DMS53 treated with DMSO at 0.1 percent for 48 hours (cell line): ENCODE measurements at regions not wholly inside any gene's neighbourhood (a gene's known extent, or its start where the extent isn't known, plus 50 kb on each side); places are given as distances from the start of the nearest gene placed in this dataset.
"Not testable (repeated sequence)": the region's sequence is repeated elsewhere in the genome, so short reads cannot be mapped to it uniquely, and the experiment has no call there.

ENCODE experiments used
- DNase-seq: peaks from one replicate; lab custom pipeline; 2025; ENCODE audit not compliant: unreplicated experiment; lab: John Stamatoyannopoulos, UW

- DNase-seq, result no peak
Observed at GRCh38 chr6:121593011-121593641, 157.7 kb downstream of the GJA1 start.

DNA sequence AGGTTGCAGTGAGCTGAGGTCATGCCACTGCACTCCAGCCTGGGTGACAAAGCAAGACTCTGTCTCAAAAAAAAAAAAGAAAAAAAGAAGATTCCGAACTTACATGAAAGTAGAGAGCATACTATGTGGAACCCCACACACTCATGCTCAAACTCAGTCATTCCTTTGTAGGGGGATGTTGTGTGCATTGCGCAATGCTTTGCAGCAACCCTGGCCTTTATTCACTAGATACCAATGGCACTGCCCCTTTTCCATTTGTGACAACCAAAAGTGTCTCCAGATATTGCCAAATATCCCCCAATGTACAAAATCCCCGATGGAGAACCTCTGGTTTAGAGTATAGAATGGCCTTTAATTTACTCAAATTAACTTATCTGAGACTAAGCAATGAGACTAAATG lies 158.6 kb downstream of the GJA1 start:
- no peak for DNase-seq

- DNase-seq, result no peak
Observed at GRCh38 chr6:121595646-121596045, 160.2 kb downstream of the GJA1 start.

DNA sequence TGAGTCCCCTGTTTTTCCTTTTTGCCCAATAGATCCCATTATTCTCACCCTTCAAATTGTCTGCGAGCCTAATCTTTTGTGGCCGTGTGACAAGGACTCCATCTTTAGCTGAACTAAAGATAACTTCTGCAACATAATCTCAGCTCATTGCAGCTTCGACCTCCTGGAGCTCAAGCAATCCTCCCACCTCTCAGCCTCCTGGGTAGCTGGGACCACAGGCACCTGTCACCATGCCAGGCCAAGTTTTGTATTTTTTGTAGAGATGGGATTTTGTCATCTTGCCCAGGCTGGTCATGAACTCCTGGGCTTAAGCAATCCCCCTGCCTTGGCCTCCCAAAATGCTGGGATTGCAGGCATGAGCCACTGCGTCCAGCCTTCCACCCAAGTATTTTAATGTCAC lies 161.0 kb downstream of the GJA1 start:
- no peak for DNase-seq

- no peak for DNase-seq
Observed at GRCh38 chr6:121597654-121598053, 162.2 kb downstream of the GJA1 start.

DNA sequence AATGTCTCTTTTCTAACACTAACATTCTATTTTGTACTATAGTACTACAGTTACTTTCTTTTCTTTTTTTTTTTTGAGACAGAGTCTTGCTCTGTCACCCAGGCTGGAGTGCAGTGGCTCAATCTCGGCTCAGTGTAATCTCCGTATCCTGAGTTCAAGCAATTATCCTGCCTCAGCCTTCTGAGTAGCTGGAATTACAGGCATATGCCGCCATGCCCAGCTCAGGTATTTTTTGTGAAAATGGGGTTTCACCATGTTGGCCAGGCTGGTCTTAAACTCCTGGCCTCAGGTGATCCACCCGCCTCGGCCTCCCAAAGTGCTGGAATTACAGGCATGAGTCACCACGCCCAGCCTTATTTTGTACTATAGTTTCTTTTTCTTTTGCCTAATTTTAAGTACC lies 163.9 kb downstream of the GJA1 start:
- not testable (repeated sequence) for DNase-seq

DNA sequence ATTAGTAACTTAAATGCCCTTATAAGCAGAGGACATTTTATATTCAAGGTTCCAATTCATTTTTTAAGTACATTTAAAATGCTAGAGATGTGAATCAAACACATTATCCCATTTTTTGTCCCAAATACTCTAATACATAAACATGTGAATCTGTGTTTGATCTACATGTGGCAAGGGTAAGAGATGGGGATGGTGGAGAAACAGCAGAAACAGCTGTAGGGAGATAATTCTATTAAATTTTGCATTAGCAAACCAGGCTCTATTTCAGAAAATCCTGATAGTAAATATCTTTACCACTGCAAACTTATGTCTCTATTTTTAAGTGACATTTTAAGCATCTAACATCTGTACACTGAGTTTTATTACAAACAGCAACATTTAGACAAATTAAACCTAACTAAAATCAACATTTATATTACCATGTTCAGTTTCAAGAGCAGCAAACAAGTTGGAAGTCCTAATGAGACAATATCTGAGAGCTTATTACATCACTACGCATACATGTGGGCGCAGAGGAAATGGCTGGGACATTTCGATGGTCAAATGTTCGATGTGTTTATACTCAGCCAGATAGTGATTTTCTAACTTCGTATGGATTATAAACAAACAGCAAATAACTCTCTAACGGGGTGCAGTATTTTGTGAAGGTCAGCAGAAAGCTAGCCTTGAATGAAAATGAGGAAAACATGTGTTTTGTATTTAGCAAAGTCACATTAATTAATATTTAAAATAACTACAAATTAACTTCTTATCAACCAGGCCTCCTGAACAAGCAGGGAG lies 165.1 kb downstream of the GJA1 start:
- DNase-seq, result no peak

- no peak for DNase-seq
Observed at GRCh38 chr6:121603486-121603885, 168.0 kb downstream of the GJA1 start.

DNA sequence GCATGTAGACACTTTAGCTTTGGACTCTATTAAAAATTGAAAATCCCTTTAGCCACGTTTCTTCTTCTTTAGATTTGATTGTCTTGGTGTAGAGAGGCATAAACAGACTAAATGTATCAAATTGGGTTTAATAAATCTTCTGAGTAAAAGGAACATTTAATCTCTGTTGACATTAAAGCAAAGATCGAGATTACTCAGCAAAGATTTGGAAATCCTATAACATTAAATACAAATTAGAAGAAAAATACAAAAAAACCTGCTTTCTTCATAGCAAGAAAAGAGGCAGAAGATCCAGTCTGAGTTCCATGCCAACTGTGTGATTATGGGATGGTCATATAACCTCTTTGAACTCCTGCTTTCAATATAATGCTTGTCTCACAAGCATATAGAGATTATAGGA lies 172.3 kb downstream of the GJA1 start:
- no peak for DNase-seq

- no peak for DNase-seq
Observed at GRCh38 chr6:121608270-121608669, 172.8 kb downstream of the GJA1 start.

DNA sequence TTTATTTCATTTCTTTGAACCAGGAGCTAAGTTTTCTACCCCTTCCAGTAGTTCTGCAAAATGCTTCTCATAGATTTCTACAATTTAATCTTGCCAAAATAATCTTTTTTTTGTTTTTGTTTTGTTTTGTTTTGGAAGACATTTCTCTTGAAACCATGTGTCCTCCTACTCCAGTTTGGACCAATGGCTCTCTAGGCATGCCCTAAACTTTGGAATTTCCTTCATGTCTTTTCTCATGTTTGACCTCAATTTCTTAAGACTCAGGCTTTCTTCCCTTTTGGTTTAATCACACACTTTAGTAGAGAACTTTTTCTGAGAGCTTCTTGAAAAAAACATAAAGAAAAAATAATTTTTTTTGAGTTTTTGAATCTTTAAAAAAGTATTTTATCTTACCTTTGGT lies 173.8 kb downstream of the GJA1 start:
- no peak for DNase-seq

- no peak for DNase-seq
Observed at GRCh38 chr6:121612927-121613326, 177.5 kb downstream of the GJA1 start.

DNA sequence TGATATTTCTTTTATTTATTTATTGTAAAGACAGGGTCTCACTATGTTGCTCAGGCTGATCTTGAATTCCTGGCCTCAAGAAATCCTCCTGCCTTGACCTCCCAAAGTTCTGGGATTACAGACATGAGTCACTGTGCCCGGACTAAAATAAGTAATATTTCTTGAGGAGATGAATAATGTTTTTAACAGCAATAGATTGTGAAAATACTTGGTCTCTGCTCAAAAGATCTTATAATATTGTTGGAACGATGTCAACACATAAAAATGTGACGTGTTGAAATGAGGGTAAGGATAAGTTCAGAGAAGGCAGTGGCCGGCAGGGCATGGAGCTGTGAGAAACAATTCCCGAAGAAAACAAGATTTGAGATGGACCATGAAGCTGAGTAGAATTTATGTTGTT lies 178.7 kb downstream of the GJA1 start:
- no peak for DNase-seq

DNA sequence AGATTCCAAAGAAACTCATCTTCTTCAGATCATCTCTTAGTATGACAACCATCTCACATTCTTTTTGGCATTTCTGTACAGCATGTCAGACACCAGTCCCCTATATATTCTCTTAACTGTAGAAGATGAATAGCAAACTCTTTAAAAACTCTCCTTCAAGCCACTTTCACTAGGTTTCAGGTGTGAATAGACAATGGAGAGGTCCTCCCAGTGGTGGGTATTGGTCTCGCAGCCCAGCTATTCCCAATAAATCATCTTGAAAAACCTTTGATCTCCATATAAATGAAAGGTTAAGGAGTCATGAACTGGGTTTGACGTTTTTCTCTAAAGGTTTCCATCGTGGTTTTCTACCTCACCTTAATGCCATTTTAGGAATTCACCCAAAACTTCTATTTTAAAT lies 180.0 kb downstream of the GJA1 start:
- no peak for DNase-seq

- DNase-seq, result no peak
Observed at GRCh38 chr6:121616406-121616805, 181.0 kb downstream of the GJA1 start.

DNA sequence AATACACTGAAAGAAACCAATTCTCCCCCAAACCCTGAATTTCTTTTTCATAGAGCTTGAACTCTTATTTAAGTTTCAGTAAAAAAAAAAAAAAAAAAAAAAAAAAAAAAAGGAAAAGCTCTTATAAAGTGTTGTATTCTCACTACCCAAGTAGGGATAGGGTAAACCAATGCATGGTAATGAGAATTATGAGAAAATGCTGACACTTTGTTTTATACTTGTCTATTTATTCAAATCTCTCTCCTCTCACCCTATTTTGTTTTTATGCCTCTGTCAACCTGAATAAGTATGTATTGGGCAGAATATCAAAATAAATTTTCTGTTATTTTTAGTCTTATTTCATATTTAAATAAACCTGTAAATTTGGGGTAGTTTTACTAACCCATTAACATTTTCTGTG lies 181.9 kb downstream of the GJA1 start:
- DNase-seq, result no peak

DNA sequence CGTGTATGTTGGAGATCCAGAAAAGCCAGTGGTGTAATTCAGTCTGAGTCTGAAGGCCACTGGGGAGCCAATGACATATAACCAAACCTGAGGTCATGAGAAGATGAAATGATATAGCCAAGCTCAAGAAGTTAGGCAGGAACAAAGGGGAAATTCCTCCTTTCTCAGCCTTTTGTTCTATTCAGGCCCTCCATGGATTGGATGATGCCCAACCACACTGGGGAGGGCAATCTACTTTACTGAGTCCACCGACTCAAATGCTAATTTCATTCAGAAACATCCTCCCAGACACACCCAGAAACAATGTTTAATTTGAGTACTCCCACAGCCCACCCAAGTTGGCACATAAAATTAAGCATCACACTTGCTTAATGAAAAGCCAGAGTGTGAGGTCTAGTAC lies 183.6 kb downstream of the GJA1 start:
- no peak for DNase-seq

DNA sequence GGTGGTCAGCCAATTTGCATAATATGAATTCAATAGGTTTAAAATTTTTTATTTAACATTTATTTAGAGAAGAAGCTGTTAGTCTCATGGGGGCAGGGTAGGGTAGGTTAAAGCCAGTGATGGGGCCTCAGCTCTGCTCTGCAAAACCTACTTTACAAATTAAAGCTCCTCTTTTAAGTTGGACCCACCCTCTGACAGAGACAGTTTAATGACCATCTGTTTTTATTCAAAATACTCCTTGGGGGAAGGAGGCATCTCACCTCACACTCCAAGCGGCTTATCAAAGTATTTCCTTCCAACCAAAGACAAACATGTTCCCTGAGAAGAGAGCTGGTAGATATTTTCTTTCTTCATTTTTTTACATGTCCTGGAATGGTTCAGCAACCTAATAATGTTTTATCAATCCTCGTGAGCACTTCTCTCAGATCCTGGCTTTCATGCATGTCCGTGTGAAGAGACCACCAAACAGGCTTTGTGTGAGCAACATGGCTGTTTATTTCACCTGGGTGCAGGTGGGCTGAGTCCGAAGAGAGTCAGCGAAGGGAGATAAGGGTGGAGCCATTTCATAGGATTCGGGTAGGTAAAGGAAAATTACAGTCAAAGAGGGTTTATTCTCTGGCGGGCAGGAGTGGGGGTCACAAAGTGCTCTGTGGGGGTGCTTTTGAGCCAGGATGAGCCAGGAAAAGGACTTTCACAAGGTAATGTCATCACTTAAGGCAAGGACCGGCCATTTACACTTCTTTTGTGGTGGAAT lies 184.7 kb downstream of the GJA1 start:
- no peak for DNase-seq

DNA sequence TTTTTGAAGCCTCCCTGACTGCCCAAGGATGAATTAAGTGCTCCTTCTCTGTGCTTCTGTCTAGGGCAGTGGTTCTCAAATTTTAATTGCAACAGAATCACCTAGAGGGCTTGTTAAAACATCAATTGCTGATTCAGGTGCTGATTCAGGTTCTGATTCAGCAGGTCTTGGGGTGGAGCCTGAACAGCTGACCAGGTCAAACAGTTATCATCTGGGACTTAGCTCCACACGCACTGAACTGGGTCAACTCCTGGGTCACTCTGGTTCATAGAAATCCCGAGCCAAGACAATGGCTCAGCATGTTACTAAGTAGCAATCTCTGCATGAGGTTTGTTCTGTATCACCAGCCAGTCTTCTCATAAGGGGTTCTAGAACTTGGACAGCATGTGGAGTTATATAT lies 192.3 kb downstream of the GJA1 start:
- no peak for DNase-seq

DNA sequence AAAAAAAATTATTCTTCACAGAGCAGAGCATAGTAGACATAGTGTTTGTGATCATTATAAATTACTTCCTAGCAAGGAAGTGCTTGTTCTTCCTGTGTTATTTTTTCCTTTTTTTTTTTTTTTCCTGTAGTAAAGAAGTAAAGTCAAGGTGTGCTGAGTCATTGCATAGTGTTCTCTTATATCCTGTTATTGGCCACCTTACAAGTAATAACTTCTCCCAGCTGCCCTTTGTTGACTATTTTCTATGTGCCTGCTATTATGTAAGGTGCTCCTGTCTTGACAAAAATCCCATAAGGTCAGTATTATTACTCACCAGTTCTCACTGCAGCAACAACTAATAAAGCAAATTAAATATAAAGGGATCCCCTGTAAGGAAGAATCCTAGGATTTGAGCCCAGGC lies 195.3 kb downstream of the GJA1 start:
- DNase-seq, result no peak

DNA sequence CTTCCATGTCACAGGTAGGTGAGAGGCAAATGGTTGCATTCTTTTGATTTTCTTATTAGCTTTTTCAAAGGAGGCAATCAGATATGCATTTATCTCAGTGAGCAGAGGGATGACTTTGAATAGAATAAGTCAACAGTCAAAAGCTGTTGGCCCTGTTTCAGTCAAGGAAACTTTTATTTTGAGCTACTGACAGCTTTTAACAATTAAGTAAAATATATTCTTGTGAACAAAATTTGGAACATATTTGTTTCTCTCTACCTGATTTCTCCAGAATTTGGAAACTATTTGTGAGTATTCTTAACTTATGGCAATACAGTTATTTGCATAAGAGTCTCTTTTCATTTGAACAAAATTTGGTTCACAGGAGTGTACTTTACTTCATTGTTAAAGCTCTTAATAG lies 196.3 kb downstream of the GJA1 start:
- DNase-seq, result not testable (repeated sequence)

DNA sequence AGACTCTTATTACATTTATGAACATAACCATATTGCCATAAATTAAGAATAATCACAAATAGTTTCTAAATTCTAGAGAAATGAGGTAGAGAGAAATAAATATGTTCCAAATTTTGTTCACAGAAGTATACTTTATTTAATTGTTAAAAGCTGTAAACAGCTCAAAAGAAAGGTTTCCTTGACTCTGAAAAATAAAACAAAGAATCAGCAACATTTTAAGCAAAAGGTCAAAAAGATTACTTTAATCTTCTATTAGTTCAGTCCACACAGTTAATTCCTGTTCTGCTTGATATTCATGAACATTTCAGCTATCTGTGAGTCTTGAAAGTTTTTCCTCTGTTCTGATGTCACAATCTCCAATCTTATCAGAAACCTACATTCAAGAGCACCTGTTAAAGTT lies 197.9 kb downstream of the GJA1 start:
- no peak for DNase-seq
